SK-N-MC (cell line): ENCODE measurements at regions not wholly inside any gene's neighbourhood (a gene's known extent, or its start where the extent isn't known, plus 50 kb on each side); places are given as distances from the start of the nearest gene placed in this dataset.

Source experiments
- EZH2 ChIP-seq: fragments of 200-600 bp; sonication (generic); IDR thresholded peaks from one replicate; pipeline ENCODE4 v1.6.1; 2017; ENCODE audit warnings: antibody characterized with exemption
- FOXP2 ChIP-seq: optimal IDR thresholded peaks from 2 replicates; pipeline ENCODE3; 2011; ENCODE audit warnings: mild to moderate bottlenecking, moderate library complexity; ENCODE audit not compliant: insufficient read depth; ENCODE audit errors: extremely low read length, control extremely low read depth
- POLR2AphosphoS5 ChIP-seq: IDR thresholded peaks from 2 replicates; pipeline ENCODE4 v1.6.1; 2012; ENCODE audit warnings: mild to moderate bottlenecking, low read depth, low read length, borderline replicate concordance

DNA sequence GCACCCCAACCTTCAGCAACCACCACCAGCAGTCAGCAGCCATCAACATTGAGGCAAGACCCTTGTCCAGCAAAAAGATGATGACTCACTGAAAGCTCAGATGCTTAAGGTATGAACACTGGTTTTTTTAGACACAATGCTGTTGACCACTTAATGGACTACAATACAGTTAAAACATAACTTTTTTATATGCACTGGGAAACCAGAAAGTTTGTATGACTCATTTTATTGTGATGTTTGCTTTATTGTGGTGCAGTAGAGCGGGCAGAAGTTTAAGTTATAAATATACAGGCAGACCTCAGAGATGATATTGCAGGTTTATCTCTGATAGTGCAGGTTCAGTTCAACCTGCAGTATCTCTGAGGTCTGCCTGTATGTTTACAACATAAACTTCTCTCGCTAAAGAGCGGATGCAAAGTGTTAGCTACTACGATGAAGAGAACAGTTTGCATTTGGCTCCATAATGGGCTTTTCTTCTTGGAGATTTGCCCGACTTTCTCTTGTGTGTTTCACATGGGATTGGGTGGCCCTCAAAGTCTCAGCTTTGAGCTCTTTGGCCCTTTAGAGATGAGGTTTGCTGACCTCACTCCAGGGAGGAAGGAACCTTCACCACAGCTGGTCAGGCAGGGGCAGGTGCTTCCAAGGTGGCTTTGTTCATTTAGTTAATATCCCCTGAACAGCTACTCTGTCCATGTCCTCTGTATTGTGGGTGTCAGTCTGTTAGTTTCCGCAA lies 84.4 kb upstream of the SHH start:
- TF ChIP-seq POLR2AphosphoS5 (no peak), EZH2 (no peak), FOXP2 (no peak)
